ENCODE measurements at regions not wholly inside any gene's neighbourhood (a gene's known extent, or its start where the extent isn't known, plus 50 kb on each side); places are given as distances from the start of the nearest gene placed in this dataset.

DNA sequence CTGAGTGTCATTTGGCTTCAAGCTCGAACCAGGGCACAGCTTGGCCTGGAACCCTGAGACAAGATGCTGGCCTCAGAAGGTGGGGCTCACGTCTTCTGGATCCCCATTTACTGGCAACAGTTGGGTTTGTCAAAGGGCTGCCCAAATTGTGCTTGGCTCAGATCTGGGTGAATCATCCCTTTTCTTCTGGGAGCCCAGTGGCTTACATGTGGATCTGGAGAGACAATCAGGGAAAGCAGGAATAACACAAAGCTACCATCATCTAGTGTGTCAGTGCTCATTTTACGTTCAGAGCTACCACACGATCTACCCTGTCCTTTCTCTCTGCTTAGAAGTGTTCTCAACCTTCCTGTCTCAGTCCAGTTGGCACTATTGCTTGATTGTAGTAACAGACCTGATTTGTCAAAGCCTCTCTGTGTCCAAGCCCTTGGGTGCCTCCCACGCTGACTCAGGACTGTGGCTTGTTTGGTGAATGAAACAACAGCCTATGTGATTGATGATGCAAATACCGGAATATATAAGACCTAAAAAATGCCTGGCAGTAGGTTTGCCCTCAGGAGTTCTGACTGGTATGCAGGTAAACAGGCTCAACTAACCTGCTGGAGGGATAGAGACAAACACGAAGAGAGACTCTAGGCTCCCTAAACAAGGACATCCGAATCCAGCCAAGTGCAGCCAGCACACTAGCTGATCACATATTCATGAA is 974.3 kb downstream of the VRK1 start:
- WGBS (ENCODE audit: insufficient coverage, insufficient read length): no CpG with 5 or more reads among the region's 8 CpGs
- Histone ChIP-seq H3K27ac (ENCODE audit: low read length) (no peak overlapping the region), H3K4me1 (ENCODE audit: control insufficient read depth, insufficient read depth, low read length) (no peaks in the 10 kb centered on the region), H3K9me3 (ENCODE audit: control insufficient read depth, insufficient read depth, low read length) (no peaks in the 10 kb centered on the region), H3K27me3 (ENCODE audit: control insufficient read depth, insufficient read depth, low read length) (no peaks in the 10 kb centered on the region), H3K36me3 (ENCODE audit: control insufficient read depth, insufficient read depth, low read length) (no peaks in the 10 kb centered on the region), H3K4me3 (ENCODE audit: low read length) (no peak overlapping the region)
- no peak for DNase-seq (ENCODE audit: low read depth, low spot score)

GRCh38 chr14:97773598-97773997 is 976.4 kb downstream of the VRK1 start:
- no peaks in the 10 kb centered on the region for H3K36me3 ChIP-seq (ENCODE audit: control insufficient read depth, insufficient read depth, low read length)
- H3K27ac ChIP-seq (ENCODE audit: low read length): no peak overlapping the region
- no peaks in the 10 kb centered on the region for H3K9me3 ChIP-seq (ENCODE audit: control insufficient read depth, insufficient read depth, low read length)
- DNase-seq (ENCODE audit: low read depth, low spot score): no peak
- no CpG with 5 or more reads among the region's 6 CpGs for WGBS (ENCODE audit: insufficient coverage, insufficient read length)
- no peak overlapping the region for H3K4me3 ChIP-seq (ENCODE audit: low read length)
- H3K27me3 ChIP-seq (ENCODE audit: control insufficient read depth, insufficient read depth, low read length): no peaks in the 10 kb centered on the region
- H3K4me1 ChIP-seq (ENCODE audit: control insufficient read depth, insufficient read depth, low read length): no peaks in the 10 kb centered on the region

DNA sequence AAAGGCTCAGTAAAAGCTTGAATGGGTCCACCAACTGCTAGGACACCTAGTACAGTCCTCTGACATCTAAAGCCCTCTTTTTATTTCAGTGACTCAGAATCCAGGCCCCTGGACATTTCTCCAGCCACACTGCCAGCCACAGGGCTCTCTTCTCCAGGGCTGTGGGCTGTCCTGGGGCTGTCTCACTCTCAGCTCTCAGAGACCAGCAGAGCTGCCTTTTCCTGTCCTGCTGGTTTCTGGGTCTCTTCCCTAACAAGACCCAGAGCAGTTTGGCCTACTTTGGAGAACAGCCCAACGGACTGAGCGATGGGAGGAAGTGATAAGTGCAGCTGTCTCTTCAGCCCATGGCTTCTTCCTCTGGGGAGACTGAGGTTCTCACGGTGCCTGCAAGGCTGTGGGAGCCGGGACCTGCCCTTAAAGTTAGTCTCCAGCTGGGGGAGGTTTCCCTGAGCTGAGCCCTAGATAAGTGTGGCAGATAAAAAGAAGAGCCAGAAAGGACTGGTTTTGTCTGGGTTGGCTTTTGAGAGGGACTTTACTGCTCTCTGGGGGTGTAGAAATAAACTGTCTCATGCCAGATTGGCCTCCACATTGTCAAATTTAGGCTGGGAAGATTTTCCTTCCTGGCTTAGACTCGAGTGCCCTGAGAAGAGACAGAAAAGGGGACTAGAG is 979.8 kb downstream of the VRK1 start:
- no peak for DNase-seq (ENCODE audit: low read depth, low spot score)
- WGBS (ENCODE audit: insufficient coverage, insufficient read length): no CpG with 5 or more reads among the region's 5 CpGs
- Histone ChIP-seq H3K4me1 (ENCODE audit: control insufficient read depth, insufficient read depth, low read length) (no peaks in the 10 kb centered on the region), H3K4me3 (ENCODE audit: low read length) (no peak overlapping the region), H3K36me3 (ENCODE audit: control insufficient read depth, insufficient read depth, low read length) (no peaks in the 10 kb centered on the region), H3K27ac (ENCODE audit: low read length) (no peak overlapping the region), H3K9me3 (ENCODE audit: control insufficient read depth, insufficient read depth, low read length) (no peaks in the 10 kb centered on the region), H3K27me3 (ENCODE audit: control insufficient read depth, insufficient read depth, low read length) (no peaks in the 10 kb centered on the region)

- H3K4me1 ChIP-seq (ENCODE audit: control insufficient read depth, insufficient read depth, low read length): no peaks in the 10 kb centered on the region
- H3K4me3 ChIP-seq (ENCODE audit: low read length): no peak overlapping the region
- DNase-seq (ENCODE audit: low read depth, low spot score): no peak
- H3K27me3 ChIP-seq (ENCODE audit: control insufficient read depth, insufficient read depth, low read length): no peaks in the 10 kb centered on the region
- whole genome bisulfite sequencing (ENCODE audit: insufficient coverage, insufficient read length): no CpG with 5 or more reads among the region's 9 CpGs
- H3K36me3 ChIP-seq (ENCODE audit: control insufficient read depth, insufficient read depth, low read length): no peaks in the 10 kb centered on the region
- H3K9me3 ChIP-seq (ENCODE audit: control insufficient read depth, insufficient read depth, low read length): no peaks in the 10 kb centered on the region
- H3K27ac ChIP-seq (ENCODE audit: low read length): no peak overlapping the region
Measured at GRCh38 chr14:97777622-97778355, 980.6 kb downstream of the VRK1 start.

DNA sequence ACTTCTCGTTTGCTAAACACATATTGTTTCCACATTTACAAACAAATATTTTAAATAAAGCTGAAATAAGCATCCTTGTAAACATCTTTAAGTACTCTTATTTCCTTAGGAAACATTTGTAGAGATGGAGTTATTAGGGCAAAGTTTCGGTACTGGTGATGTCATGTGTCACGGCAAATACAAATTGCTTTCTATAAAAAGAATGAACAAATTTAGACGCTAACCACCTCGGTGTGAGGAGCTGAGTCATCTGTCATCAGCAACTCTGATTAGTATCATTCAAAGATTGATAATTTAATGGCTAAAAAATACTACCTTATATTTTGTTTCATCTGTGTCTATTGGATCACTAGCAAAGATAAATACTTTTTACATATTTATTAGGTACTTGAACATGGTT is 982.0 kb downstream of the VRK1 start:
- Histone ChIP-seq H3K27me3 (ENCODE audit: control insufficient read depth, insufficient read depth, low read length) (no peaks in the 10 kb centered on the region), H3K9me3 (ENCODE audit: control insufficient read depth, insufficient read depth, low read length) (no peaks in the 10 kb centered on the region; the same call in 1 of the 2 replicates), H3K27ac (ENCODE audit: low read length) (no peak overlapping the region), H3K36me3 (ENCODE audit: control insufficient read depth, insufficient read depth, low read length) (no peaks in the 10 kb centered on the region), H3K4me1 (ENCODE audit: control insufficient read depth, insufficient read depth, low read length) (no peaks in the 10 kb centered on the region), H3K4me3 (ENCODE audit: low read length) (no peak overlapping the region)
- WGBS (ENCODE audit: insufficient coverage, insufficient read length): 100% methylated on average over 1 of the region's 5 CpGs
- no peak for DNase-seq (ENCODE audit: low read depth, low spot score)

DNA sequence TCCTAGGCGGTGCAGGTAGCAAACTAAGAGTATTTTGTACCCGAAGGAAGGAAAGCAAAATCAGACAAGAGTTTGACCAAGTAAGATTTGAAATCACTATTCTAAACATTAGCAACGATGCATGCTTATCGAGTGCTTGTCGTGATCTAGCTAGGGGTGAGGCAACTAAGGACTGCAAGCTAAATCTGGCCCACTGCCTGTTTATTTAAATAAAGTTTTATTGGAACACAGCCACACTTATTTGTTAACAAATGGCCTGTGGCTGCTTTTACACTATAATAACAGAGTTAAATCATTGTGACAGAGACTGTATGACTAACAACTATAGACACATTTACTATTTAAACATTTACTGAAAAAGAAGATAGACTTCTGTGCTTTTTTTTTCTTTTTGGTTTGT is 983.6 kb downstream of the VRK1 start:
- Histone ChIP-seq H3K27ac (ENCODE audit: low read length) (no peak overlapping the region), H3K9me3 (ENCODE audit: control insufficient read depth, insufficient read depth, low read length) (no peaks in the 10 kb centered on the region; the same call in 1 of the 2 replicates), H3K4me3 (ENCODE audit: low read length) (no peak overlapping the region), H3K36me3 (ENCODE audit: control insufficient read depth, insufficient read depth, low read length) (no peaks in the 10 kb centered on the region), H3K27me3 (ENCODE audit: control insufficient read depth, insufficient read depth, low read length) (no peaks in the 10 kb centered on the region), H3K4me1 (ENCODE audit: control insufficient read depth, insufficient read depth, low read length) (no peaks in the 10 kb centered on the region)
- WGBS (ENCODE audit: insufficient coverage, insufficient read length): no CpG with 5 or more reads among the region's 5 CpGs
- DNase-seq (ENCODE audit: low read depth, low spot score): no peak

DNA sequence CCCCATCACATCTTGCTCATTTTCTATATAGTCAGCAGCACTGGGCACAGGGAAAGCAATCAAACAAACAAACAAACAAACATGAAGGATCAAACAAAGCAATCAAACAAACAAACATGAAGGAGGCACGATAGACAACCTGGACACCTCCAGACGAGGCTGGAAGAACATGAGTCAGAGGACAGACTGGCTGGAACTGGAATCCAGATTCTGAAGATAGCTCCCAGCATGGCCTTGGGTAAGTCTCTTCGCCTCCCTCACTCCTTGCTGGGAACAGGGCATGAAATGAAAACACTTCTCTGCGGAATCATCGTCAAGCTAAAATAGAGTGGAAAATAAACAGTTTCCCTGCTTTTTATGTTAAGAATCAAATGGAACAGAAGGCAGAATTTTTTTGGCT is 984.8 kb downstream of the VRK1 start:
- Histone ChIP-seq H3K27ac (ENCODE audit: low read length) (no peak overlapping the region), H3K4me3 (ENCODE audit: low read length) (no peak overlapping the region), H3K36me3 (ENCODE audit: control insufficient read depth, insufficient read depth, low read length) (no peaks in the 10 kb centered on the region), H3K4me1 (ENCODE audit: control insufficient read depth, insufficient read depth, low read length) (no peaks in the 10 kb centered on the region), H3K27me3 (ENCODE audit: control insufficient read depth, insufficient read depth, low read length) (no peaks in the 10 kb centered on the region), H3K9me3 (ENCODE audit: control insufficient read depth, insufficient read depth, low read length) (no peaks in the 10 kb centered on the region; the same call in 1 of the 2 replicates)
- no peak for DNase-seq (ENCODE audit: low read depth, low spot score)
- no CpG with 5 or more reads among the region's 5 CpGs for WGBS (ENCODE audit: insufficient coverage, insufficient read length)

- Histone ChIP-seq H3K4me3 (ENCODE audit: low read length) (no peak overlapping the region), H3K27me3 (ENCODE audit: control insufficient read depth, insufficient read depth, low read length) (no peaks in the 10 kb centered on the region), H3K36me3 (ENCODE audit: control insufficient read depth, insufficient read depth, low read length) (no peaks in the 10 kb centered on the region), H3K9me3 (ENCODE audit: control insufficient read depth, insufficient read depth, low read length) (no peaks in the 10 kb centered on the region; the same call in 1 of the 2 replicates), H3K27ac (ENCODE audit: low read length) (no peak overlapping the region), H3K4me1 (ENCODE audit: control insufficient read depth, insufficient read depth, low read length) (no peaks in the 10 kb centered on the region)
- no CpG with 5 or more reads among the region's 8 CpGs for WGBS (ENCODE audit: insufficient coverage, insufficient read length)
- DNase-seq (ENCODE audit: low read depth, low spot score): no peak
Measured at GRCh38 chr14:97782871-97783414, 985.8 kb downstream of the VRK1 start.

GRCh38 chr14:97785495-97785894 is 988.3 kb downstream of the VRK1 start:
- no CpG with 5 or more reads among the region's 1 CpG for WGBS (ENCODE audit: insufficient coverage, insufficient read length)
- H3K27ac ChIP-seq (ENCODE audit: low read length): no peak overlapping the region
- no peaks in the 10 kb centered on the region; the same call in 1 of the 2 replicates for H3K9me3 ChIP-seq (ENCODE audit: control insufficient read depth, insufficient read depth, low read length)
- H3K36me3 ChIP-seq (ENCODE audit: control insufficient read depth, insufficient read depth, low read length): no peaks in the 10 kb centered on the region
- H3K27me3 ChIP-seq (ENCODE audit: control insufficient read depth, insufficient read depth, low read length): no peaks in the 10 kb centered on the region
- H3K4me3 ChIP-seq (ENCODE audit: low read length): no peak overlapping the region
- H3K4me1 ChIP-seq (ENCODE audit: control insufficient read depth, insufficient read depth, low read length): no peaks in the 10 kb centered on the region
- no peak for DNase-seq (ENCODE audit: low read depth, low spot score)

- H3K4me3 ChIP-seq (ENCODE audit: low read length): no peak overlapping the region
- no peak overlapping the region for H3K27ac ChIP-seq (ENCODE audit: low read length)
- DNase-seq (ENCODE audit: low read depth, low spot score): no peak
- no peaks in the 10 kb centered on the region for H3K27me3 ChIP-seq (ENCODE audit: control insufficient read depth, insufficient read depth, low read length)
- no peaks in the 10 kb centered on the region for H3K36me3 ChIP-seq (ENCODE audit: control insufficient read depth, insufficient read depth, low read length)
- no peaks in the 10 kb centered on the region for H3K4me1 ChIP-seq (ENCODE audit: control insufficient read depth, insufficient read depth, low read length)
- no peaks in the 10 kb centered on the region; the same call in 1 of the 2 replicates for H3K9me3 ChIP-seq (ENCODE audit: control insufficient read depth, insufficient read depth, low read length)
Measured at GRCh38 chr14:97788364-97788763, 991.2 kb downstream of the VRK1 start.
